ENCODE measurements at regions not wholly inside any gene's neighbourhood (a gene's known extent, or its start where the extent isn't known, plus 50 kb on each side); places are given as distances from the start of the nearest gene placed in this dataset.

DNA sequence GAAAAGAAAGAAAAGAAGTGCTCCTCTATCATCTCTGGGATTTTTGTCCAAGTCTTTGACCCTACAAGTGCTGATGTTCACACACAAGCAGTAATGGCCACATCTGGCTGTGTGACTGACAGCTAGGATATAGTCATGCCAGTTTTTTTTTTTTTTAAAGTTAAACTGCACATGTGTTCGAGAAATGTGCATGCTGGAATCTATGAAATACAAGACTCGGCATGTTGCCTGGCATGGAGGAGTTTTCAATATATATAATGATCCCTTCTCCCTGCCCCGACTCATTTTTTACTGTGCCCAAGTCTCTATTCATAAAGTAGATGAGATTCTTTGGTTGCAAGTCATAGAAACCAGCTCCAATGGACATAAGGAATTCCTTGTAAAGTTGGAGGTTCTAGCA, 60.4 kb upstream of the FGFR2 start:
- no peaks in the 10 kb centered on the region for H3K4me1 ChIP-seq (ENCODE audit: control insufficient read depth, extremely low read depth, insufficient read depth, low read length)
- H3K27me3 ChIP-seq (ENCODE audit: control insufficient read depth in 2 of 2, insufficient read depth in 2 of 2, low read length in 2 of 2) = no peaks in the 10 kb centered on the region
- H4K20me1 ChIP-seq (replicated peaks; ENCODE audit: control insufficient read depth, extremely low read depth, insufficient read depth, low read length) = no peaks in the 10 kb centered on the region
- intact Hi-C loops (cut with micrococcal nuclease) = no loop called here
- TF ChIP-seq, protein P1, sequence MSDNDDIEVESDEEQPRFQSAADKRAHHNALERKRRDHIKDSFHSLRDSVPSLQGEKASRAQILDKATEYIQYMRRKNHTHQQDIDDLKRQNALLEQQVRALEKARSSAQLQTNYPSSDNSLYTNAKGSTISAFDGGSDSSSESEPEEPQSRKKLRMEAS (IDR thresholded peaks at IDR 0.05; ENCODE audit: insufficient read depth, insufficient read length) = no peak
- no peak for TF ChIP-seq POLR2A (IDR thresholded peaks at IDR 0.05; ENCODE audit: low read depth, low read length)
- ChIA-PET POLR2A (no interaction called here), CTCF (no interaction called here)
- no peak overlapping the region for H2AFZ ChIP-seq (ENCODE audit: low read depth, low read length)
- no peak overlapping the region for H3K4me3 ChIP-seq (replicated peaks in 1 of 3; ENCODE audit: insufficient read depth in 1 of 3, low read depth in 1 of 3, low read length in 3 of 3)
- H3K9me3 ChIP-seq (replicated peaks; ENCODE audit: control insufficient read depth, insufficient read depth, low read length) = no peaks in the 10 kb centered on the region
- no peaks in the 10 kb centered on the region for H3K79me2 ChIP-seq (ENCODE audit: control insufficient read depth, insufficient read depth, low read length)
- FAIRE-seq (no peak), DNase-seq (ENCODE audit: low read depth, low spot score) (no peak)
- H3K9me1 ChIP-seq (replicated peaks; ENCODE audit: control insufficient read depth, extremely low read depth, insufficient read depth, low read length) = no peaks in the 10 kb centered on the region
- H3K27ac ChIP-seq (ENCODE audit: insufficient read depth, low read depth, low read length) = no peak overlapping the region
- no peaks in the 10 kb centered on the region for H3K36me3 ChIP-seq (ENCODE audit: control insufficient read depth in 2 of 2, extremely low read depth in 1 of 2, insufficient read depth in 2 of 2, low read length in 2 of 2)
- dilution Hi-C loops (cut with MboI; ENCODE audit: extremely low pct_ligation_motif_present, low sequenced_read_pairs) = no loop called here
- no peak overlapping the region for H3K9ac ChIP-seq (replicated peaks; ENCODE audit: extremely low read depth, insufficient read depth, low read length)
- no peak overlapping the region for H3K4me2 ChIP-seq (ENCODE audit: insufficient read depth, low read length)
- no TSS peak for BruUV-seq (replicated peaks)

DNA sequence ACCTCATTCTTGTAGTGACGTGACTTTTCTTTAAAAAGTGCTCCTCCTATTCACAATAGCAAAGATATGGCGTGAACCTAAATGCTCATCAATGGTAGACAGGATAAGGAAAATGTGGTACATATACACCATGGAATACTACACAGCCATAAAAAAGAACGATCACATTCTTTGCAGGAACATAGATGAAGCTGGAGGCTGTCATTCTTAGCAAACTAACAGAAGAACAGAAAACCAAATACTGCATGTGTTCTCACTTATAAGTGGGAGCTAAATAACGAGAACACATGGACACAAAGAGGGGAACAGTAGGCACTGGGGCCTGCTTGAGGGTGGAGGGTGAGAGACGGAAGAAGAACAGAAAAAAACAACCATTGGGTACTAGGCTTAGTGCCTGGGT, 59.9 kb upstream of the FGFR2 start:
- ChIA-PET POLR2A (no interaction called here), CTCF (interaction anchor here (1.3 kb wide), 1 partner anchor 33 kb away, joined by 5 read pairs; no protein-coding TSS in a partner anchor)
- Histone ChIP-seq H3K9ac (replicated peaks; ENCODE audit: extremely low read depth, insufficient read depth, low read length) (no peak overlapping the region), H3K36me3 (ENCODE audit: control insufficient read depth in 2 of 2, extremely low read depth in 1 of 2, insufficient read depth in 2 of 2, low read length in 2 of 2) (no peaks in the 10 kb centered on the region), H3K9me1 (replicated peaks; ENCODE audit: control insufficient read depth, extremely low read depth, insufficient read depth, low read length) (no peaks in the 10 kb centered on the region), H4K20me1 (replicated peaks; ENCODE audit: control insufficient read depth, extremely low read depth, insufficient read depth, low read length) (no peaks in the 10 kb centered on the region), H3K27me3 (ENCODE audit: control insufficient read depth in 2 of 2, insufficient read depth in 2 of 2, low read length in 2 of 2) (no peaks in the 10 kb centered on the region), H3K27ac (ENCODE audit: insufficient read depth, low read depth, low read length) (no peak overlapping the region), H3K4me3 (replicated peaks in 1 of 3; ENCODE audit: insufficient read depth in 1 of 3, low read depth in 1 of 3, low read length in 3 of 3) (no peak overlapping the region), H3K4me2 (ENCODE audit: insufficient read depth, low read length) (no peak overlapping the region), H3K4me1 (ENCODE audit: control insufficient read depth, extremely low read depth, insufficient read depth, low read length) (no peaks in the 10 kb centered on the region), H3K79me2 (ENCODE audit: control insufficient read depth, insufficient read depth, low read length) (no peaks in the 10 kb centered on the region), H3K9me3 (replicated peaks; ENCODE audit: control insufficient read depth, insufficient read depth, low read length) (no peaks in the 10 kb centered on the region), H2AFZ (ENCODE audit: low read depth, low read length) (no peak overlapping the region)
- TF ChIP-seq FOS (IDR thresholded peaks at IDR 0.05; ENCODE audit: borderline replicate concordance, insufficient read depth, low read length) (no peak), MYC (IDR thresholded peaks at IDR 0.05; ENCODE audit: low read depth, low read length) (no peak), POLR2AphosphoS5 (IDR thresholded peaks at IDR 0.05; ENCODE audit: insufficient read depth, low read depth, low read length) (no peak), POLR2A (IDR thresholded peaks at IDR 0.05; ENCODE audit: low read depth, low read length) (no peak), JUN (IDR thresholded peaks at IDR 0.05; ENCODE audit: borderline replicate concordance, insufficient read depth, insufficient read length, low read depth) (no peak), GATA2 (IDR thresholded peaks at IDR 0.05; ENCODE audit: insufficient read depth, insufficient read length, low read depth, low read length) (no peak), EZH2 (IDR thresholded peaks at IDR 0.05; ENCODE audit: borderline replicate concordance, low read depth, low read length, severe bottlenecking) (no peak)
- TF ChIP-seq, protein P2, sequence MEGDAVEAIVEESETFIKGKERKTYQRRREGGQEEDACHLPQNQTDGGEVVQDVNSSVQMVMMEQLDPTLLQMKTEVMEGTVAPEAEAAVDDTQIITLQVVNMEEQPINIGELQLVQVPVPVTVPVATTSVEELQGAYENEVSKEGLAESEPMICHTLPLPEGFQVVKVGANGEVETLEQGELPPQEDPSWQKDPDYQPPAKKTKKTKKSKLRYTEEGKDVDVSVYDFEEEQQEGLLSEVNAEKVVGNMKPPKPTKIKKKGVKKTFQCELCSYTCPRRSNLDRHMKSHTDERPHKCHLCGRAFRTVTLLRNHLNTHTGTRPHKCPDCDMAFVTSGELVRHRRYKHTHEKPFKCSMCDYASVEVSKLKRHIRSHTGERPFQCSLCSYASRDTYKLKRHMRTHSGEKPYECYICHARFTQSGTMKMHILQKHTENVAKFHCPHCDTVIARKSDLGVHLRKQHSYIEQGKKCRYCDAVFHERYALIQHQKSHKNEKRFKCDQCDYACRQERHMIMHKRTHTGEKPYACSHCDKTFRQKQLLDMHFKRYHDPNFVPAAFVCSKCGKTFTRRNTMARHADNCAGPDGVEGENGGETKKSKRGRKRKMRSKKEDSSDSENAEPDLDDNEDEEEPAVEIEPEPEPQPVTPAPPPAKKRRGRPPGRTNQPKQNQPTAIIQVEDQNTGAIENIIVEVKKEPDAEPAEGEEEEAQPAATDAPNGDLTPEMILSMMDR (IDR thresholded peaks at IDR 0.05; ENCODE audit: extremely low read depth in 1 of 2, insufficient read depth in 1 of 2, low read depth in 1 of 2, low read length in 2 of 2) = no peak
- TF ChIP-seq, protein P1 (IDR thresholded peaks at IDR 0.05; ENCODE audit: insufficient read depth, insufficient read length) = no peak
- intact Hi-C loops (cut with micrococcal nuclease) = no loop called here
- no TSS peak for BruUV-seq (replicated peaks)
- dilution Hi-C loops (cut with MboI; ENCODE audit: extremely low pct_ligation_motif_present, low sequenced_read_pairs) = no loop called here
- DNase-seq (ENCODE audit: low read depth, low spot score) = no peak
- no peak for FAIRE-seq
